GM19025 (cell line): ENCODE measurements at regions not wholly inside any gene's neighbourhood (a gene's known extent, or its start where the extent isn't known, plus 50 kb on each side); places are given as distances from the start of the nearest gene placed in this dataset.
A peak's percentile ranks its signal among the peaks of the same experiment; 100 is the strongest.
"Not testable (repeated sequence)": the region's sequence is repeated elsewhere in the genome, so short reads cannot be mapped to it uniquely, and the experiment has no call there.

ENCODE experiments used
- ATAC-seq: cut with Tn5 transposase; IDR thresholded peaks from one replicate; pipeline ENCODE4 v1.9.1; 2021; ENCODE audit warnings: mild to moderate bottlenecking, low read depth, moderate library complexity; ENCODE audit not compliant: unreplicated experiment

DNA sequence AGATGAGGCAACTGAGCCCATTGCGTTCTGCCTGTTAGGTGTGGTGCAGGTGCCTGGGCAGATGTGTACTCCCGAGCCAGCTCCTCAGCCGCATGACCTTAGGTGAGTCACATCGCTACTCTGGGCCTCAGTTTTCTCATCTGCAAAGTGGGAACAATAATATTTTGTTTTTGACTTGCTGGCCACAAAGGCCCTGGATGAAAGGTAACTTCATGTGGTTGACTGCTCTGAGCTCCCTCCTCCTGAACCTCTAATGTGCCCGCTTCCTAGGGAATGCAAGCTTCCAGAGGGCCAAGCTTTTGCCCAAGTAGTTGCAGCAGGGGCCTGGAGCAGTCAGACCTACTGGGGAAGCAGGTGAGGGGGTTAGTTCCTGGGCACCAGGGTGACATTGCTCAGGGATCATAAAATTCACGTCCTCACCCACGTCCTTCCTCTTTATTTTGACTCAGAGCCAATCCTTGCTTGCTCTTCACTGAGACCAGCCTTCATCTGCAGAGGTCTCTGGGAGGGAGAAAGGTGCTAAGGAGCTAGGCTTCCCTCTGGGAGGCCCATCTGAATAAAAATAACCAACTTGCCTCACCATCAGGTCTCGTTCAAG lies 149.0 kb upstream of the TLE3 start:
- ATAC-seq: no peak

DNA sequence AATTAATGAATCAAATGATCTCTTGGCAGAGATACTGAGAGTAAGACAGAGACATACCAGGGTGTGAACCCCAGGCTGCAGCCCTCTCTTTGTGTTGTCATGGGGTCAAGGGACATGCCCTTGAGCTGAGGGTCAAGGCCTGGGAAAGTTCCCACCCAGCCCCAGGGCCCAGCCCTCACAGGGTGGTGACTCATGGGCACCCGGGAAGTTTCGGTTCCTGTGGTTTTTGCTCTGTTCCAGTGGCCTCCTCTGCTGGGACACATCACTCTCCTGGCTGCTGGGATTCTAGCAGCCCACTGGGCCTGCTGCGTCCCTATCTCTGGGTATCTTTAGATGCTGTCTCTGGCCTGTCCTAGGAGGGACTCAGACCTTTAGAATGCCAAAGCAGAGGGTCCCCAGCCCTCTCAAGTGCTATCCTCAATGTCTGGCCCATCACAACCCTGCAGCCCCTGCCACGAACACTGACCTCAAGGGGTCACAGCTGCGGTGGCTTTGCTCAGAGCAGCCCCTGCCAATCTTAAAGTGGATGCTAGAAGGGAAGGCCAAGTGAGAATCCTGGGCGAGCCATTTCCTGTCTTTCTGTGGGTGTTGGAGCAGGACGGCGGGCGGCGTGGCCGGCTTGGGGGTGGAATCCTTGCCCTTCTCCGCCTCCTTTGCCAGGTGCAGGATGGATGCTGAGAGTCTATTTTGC lies 148.4 kb upstream of the TLE3 start:
- ATAC-seq: no peak

DNA sequence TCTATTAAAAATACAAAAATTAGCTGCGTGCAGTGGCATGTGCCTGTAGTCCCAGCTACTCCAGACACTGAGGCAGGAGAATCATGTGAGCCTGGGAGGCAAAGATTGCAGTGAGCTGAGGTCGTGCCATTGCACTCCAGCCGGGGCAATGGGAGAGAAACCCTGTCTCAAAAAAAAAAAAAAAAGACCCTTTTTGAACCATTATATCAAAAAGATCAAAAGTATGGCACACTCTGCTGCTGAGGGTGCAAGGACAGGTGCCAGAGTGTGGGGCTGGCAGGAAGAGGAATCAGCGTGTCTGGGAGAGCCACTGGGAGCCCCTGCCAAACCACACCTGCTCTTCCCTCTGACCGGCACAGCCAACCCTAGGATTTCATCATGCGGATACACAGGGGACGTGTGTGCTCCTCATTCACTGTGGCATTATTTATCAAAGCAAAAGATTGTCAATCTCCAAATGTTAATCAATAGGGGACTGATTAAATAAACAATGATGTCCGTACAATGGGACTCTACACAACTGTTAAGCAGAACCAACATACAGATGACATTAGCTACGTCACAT lies 147.3 kb upstream of the TLE3 start:
- no peak for ATAC-seq

DNA sequence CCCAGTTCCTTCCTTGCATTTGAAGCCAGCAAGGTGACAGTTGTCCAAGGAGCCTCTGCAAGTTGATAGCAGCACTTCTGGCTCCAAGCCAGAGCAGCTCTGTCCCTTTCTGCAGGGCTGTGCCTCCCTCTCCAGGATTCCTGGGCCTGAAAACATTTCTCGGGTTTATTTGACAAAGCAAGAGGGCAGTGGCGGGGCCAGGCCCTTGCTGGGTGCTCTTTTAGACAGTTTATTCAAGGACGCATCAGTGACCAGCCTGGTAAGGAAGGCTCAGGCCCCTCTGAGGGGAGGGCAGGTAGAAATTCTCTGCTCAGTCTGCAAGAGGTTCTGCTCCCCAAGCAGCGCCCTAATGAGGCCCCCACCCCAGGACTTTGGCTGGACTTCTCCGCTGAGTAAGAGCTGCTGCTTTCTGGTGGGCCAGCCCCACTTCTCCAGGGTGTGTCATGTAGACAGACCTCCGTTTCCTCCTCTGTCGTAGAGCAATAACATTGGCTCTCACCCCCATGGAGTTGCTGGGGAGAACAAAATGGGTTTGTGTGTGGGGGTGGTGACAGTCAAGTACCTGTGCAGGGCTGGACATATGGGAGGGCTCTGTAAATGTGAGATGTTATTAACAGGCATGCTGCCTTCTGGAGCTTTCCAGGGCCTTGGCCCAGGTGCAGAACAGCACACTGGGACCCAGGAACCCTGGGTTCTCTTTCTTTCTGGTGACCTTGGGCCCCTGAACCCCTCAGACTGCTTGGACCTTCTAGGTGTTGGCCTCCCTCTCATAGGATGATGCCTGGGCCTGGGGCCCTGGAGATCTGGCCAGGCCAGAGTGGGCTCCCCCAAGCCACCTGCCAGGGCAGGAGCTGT lies 146.2 kb upstream of the TLE3 start:
- no peak for ATAC-seq

DNA sequence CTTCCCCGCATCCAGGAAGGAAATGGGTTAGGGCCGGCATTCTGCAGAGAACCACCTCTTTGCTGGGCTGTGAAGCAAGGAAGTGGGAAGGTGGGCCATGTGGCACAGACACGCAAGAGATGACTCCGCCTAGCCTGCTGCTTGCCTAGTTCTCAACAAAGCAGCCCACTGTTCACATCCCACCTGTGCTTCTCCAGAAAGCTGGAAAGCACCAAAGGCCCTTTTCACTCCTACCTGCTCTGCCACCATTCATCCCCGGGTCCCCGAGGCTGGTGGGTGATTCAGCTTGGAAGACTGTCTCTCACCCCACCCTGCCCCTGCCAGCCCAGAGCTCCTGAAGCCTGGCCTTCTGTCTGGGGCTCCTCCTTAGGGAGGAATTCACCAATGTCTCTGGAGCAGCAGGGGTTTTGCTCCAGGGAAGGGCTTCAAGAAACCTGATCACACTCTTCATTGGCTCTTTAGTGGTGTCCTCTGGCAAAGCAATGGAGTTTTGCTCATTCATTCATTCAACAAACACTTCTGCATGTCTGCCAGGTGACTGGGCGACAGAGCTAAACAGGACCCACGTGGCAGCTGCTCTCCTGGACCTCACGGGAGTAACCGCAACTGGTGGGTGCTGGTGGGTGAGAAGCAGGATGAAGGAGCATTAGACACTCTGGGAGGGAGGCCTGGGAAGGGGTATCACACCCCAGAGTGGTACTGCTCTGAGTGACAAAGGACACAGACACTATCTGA lies 145.4 kb upstream of the TLE3 start:
- ATAC-seq: no peak

DNA sequence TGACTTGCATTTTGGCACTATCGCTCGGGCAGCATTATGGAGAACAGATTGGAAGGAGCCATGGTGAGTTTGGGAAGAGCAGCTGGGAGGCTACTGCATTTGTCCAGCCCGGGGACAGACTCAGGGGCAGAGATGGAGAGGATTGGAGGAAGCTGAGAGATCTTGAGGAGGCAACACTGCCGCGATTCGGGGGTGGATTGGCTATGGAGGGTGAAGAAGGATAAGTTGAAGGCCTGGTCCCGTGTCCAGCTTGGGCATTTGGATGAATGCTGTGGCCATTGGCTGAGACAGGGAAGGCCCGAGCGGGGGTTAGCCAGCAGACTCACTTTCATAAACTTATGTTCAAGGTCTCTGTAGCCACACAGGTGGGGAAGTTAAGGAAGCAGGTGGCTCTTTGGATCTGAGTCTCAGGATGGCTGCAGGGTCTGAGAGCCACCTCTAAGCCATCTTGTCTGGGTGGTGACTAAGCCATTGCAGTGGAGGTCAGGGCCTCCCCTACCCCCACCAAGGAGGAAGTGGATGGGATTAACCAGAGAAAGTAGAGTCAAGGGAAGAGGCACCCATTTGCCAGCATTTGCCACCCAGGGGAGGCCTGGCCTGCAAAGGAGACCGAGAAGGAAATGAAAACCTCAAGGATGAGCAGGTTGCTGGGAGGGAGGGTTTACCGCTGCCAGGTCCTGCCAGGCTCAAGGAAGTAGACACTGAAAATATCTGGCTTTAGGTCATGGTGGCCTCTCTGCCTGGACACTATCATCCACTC lies 144.0 kb upstream of the TLE3 start:
- no peak for ATAC-seq

DNA sequence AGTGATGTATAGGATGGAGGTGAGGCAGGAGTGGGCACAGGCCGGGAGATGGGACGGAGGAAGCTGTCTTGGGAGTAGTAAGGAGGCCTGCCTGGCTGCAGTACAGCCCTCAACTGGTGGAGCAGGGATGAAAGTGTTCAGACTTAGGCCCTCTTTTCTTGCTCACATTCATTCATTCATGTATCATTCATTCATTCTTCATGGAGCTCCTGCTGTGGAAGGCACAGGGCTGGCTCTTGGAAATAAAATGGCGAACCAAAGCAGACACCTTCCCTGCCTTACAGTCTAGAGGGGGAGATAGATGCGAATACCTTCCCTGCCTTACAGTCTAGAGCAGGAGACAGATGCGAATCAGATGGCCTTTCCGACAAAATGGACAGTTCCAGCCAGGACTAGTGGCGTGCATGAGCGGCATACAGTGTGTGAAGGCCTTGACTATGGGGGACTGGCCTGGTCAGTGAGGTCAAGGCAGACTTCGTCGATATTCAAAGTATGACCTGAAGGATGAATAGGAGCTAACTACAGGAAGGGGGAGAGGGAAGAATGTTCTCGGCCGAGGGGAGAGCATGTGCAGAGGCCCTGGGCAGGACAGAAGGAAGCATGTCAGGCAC lies 143.2 kb upstream of the TLE3 start:
- no peak for ATAC-seq

DNA sequence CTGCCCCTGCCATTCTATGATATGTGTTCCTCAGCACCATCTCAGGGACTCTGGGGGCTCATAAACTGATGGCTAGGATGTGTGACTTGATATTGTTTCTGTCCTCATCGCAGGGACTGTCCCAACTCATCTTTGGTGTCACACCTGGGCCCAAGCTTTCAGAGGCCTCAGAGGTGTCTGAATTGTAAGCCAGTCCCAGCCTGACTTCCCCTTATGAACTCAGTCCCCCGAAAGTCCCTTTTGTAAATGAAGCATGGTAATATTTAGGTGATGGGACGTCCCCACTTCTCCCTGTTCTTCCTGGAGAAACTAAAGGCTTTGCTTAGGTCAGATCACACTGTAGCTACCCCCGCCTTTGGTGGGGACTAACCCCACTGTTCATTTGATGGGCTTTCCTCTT lies 142.4 kb upstream of the TLE3 start:
- ATAC-seq: peak; percentile 80

DNA sequence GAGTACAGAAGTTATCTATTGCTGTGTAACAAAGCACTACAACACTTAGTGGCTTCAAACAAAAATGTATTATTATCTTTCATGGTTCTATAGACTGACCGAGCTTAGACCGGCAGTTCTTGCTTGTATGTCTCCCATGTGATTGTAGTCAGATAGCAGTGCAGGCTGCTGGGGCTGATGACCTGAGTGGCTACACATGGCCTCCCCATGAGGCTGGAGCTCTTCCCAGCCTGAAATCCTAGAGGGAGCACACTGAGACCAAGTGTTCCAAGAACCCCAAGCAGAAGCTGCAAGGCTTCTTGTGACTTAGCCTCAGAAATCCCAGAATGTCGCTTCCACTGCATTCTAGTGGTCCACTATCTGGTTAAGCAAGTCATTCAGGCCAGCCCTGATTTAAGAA lies 141.2 kb upstream of the TLE3 start:
- ATAC-seq: no peak

DNA sequence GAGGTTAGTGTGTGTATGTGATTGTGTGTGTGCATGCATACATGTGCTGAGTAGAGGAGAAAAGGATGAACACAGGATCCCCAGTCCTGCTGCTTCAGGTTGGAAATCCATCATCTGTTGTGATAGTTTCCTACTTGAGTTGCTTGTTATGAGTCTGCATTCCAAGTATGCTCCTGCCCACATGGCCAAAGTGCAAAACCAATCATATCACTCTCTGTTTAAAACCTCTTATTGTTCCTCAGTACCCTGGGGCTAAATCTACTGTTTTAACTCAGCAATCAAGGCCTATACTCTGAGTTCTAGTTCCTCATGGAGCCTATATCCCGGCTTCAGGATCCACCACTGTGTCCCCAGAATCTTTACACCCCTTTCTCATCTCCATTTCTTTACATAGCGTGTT lies 139.9 kb upstream of the TLE3 start:
- ATAC-seq: no peak

DNA sequence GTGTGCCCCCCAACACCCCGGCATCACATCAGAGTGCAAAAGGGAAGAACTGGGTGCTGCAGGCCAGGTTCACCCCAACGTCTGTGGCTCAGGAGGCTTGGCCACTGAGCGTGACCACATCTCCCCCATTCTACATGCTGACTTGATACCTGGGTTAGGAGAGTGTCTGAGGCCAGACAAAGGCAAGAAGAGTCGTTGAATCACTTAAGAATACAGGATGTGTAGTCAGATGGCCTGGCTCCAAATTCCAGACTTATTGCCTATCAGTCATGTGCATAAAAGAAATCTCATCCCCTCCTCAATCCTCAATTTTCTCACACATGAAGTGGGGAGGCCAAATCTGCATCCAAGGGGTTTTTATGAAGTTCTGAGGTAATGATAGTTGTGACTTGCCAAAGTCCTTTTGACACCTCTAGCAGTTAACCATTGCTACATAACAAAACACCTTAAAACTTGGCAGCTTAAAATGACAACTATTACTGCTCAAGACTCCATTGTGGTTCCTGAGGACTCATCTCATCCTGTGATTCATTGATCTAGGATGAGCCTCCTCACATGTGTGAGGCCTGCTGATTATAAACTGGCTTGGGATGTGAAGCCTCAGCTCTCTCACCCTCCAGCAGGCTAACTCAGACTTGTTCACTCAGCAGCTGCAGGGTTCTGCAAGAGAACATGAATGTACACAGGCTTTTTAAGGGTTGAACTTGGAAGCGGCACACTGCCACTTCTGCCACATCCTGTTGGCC lies 138.8 kb upstream of the TLE3 start:
- ATAC-seq: no peak

DNA sequence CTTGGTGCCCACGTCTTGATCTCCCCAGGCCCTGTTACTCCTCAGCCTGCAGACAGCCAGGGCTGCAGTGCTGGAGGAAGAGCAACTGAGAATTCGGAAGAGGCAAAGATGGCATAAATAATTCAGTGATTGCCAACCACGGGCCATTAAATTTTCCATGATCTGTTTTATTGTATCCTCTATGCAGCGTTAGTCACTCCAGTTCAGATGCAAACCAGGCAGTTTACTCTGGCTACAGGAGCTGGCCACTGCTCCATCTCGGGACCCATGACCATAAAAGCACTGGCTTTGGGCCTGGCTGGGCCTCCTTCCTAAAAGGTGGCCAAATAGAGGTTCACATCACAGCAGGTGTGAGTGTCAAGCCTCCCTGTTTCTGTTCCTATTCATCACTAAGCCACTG lies 137.6 kb upstream of the TLE3 start:
- no peak for ATAC-seq

DNA sequence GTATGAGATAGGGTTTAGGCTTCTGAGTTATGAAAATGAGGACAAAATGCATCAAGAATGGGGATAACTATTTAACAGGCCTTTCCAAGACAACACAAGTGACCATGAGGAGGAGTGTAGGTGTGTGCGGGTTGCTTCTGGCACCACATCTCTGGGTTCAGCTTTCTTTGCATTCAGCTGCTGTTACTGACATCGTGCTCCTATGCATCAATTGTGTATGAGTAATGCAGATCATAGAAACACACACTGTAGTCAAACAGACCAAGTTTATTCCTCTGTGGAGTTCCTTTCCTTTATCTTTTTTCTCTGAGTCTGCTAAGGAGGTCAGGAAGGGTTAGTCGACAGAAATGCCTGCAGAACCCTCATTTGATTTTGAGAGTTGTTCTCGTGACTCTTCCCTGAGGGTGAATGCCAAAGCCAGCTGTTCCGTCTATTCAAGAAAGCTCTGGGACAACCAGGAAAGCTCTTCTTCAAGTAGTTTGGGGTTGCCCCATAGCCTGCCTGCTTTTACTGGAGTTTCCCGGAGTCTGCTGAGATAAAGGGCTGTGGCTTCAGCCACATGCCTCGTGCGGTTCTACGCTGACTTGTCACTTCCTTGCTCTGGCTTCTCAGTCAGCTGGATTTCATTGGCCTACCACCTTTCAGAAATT lies 136.7 kb upstream of the TLE3 start:
- ATAC-seq: no peak

DNA sequence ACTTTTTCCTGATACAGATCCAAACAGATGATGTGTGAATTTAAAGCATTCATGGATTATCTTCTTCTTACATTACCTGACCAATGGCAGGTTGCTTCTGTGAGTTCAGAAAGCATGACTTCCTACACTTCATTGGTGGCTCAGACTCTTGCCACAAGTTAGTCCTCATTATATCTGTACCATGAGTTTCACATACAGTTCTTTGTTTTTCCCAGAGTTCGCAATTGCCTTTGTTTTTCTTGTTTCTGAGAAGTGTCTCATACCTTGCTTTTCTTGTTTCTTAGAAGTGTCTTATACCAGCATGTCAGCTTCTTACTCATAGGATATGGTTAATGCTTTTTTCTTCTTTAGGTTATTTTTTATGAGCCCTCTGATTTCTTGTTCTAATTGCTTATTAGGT lies 133.8 kb upstream of the TLE3 start:
- ATAC-seq: no peak

DNA sequence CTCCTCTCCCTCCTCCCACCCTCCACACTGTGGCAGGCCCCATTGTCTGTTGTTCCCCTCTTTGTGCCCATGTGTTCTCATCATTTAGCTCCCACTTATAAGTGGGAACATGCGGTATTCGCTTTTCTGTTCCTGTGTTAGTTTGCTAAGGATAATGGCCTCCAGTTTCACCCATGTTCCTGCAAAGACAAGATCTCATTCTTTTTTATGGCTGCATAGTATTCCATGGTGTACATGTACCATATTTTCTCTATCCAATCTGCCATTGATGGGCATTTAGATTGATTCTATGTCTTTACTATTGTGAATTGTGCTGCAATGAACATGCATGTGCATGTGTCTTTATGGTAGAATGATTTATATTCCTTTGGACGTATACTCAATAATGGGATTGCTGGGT lies 130.2 kb upstream of the TLE3 start:
- not testable (repeated sequence) for ATAC-seq

DNA sequence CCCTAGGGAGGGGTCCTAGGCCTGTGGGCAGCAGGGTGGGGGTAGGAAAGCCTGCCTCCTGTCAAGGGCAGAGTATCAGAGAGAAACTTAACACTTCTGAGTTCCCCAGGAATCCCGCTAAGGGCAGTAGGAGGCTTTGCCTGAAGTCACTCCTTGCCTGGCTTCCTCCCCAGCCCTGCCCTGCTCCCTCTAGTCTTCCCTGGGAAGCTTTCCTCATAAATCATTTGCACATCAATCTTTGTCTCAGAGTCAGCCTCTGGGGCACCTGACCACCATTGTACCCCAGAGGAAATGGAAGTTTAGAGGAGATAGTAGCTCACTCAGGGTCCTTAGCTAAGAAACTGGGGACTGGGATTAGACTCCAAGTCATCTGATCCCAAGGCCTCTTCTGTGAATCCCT lies 129.4 kb upstream of the TLE3 start:
- ATAC-seq: no peak

DNA sequence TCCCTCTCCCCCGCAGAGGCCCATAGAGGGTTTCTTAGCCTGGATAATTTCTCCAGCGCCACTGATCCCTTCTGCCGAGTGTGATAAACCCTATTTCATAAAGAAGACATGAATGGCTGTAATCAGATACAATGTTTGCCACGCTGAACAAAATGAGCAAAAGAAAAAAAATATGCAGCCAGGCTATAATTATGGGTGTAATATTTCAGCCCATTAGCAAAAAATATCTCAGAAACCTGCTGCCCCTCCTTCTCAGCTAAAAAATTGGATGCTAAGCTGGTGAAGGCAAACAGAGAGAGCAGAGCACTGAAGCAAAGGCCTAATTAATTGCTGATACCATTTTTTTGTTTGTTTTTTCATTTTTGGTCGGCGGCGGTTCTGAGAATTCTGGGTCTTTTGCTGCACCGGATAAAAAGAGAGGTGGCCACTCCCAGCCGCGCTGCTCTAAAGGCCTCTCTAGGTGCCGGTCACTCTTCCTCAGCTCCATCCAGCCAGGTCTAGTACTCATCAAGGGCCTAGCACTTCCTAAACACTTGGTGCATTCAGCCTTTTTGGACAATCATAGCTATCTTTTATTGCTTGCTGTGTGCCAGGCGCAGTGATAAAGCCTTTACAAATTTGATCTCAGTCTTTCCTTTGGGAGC lies 128.7 kb upstream of the TLE3 start:
- ATAC-seq: no peak

DNA sequence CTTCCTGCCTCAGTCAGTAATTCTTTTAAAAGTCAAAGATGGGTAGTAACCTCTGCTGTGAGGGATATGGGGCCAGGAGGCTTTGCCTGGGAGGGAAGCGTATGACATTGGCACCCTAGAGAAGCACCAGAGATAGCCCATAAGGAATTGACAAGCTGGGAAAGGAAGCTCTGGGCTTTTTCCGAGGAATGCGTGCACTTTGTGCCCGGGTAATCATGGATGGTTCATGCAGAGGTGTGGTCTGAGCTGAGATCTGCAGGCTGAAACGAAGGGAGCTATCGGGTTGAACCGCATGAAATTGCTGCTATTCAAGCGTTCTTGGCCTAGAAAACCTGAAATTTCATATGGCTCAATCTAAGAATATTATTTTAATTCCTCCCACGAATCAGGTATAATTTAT lies 127.7 kb upstream of the TLE3 start:
- ATAC-seq: no peak
